Effector CD4-positive, alpha-beta T cell (primary cell): ENCODE measurements at regions not wholly inside any gene's neighbourhood (a gene's known extent, or its start where the extent isn't known, plus 50 kb on each side); places are given as distances from the start of the nearest gene placed in this dataset.
A peak's percentile ranks its signal among the peaks of the same experiment; 100 is the strongest.

ENCODE experiments used
- DNase-seq: peaks from one replicate; pipeline ENCODE4 v3.0.0-alpha.2; 2020

- DNase-seq, result no peak
Observed at GRCh38 chr6:210778-211374, 81.4 kb upstream of the DUSP22 start.

- DNase-seq, result no peak
Observed at GRCh38 chr6:211871-212497, 80.3 kb upstream of the DUSP22 start.

GRCh38 chr6:213284-213683 lies 79.0 kb upstream of the DUSP22 start:
- DNase-seq, result no peak

GRCh38 chr6:214428-214827 lies 77.9 kb upstream of the DUSP22 start:
- no peak for DNase-seq

- DNase-seq, result peak; percentile 23
Observed at GRCh38 chr6:215335-216034, 76.8 kb upstream of the DUSP22 start.

- DNase-seq, result no peak
Observed at GRCh38 chr6:217048-217659, 75.1 kb upstream of the DUSP22 start.

- no peak for DNase-seq
Observed at GRCh38 chr6:218153-219018, 73.9 kb upstream of the DUSP22 start.

GRCh38 chr6:219019-219570 lies 73.2 kb upstream of the DUSP22 start:
- DNase-seq, result no peak

- no peak for DNase-seq
Observed at GRCh38 chr6:219641-220198, 72.6 kb upstream of the DUSP22 start.

- DNase-seq, result no peak
Observed at GRCh38 chr6:220312-220711, 72.0 kb upstream of the DUSP22 start.

GRCh38 chr6:220721-221475 lies 71.4 kb upstream of the DUSP22 start:
- DNase-seq, result no peak

- no peak for DNase-seq
Observed at GRCh38 chr6:221531-222349, 70.5 kb upstream of the DUSP22 start.

- DNase-seq, result no peak
Observed at GRCh38 chr6:222468-222867, 69.8 kb upstream of the DUSP22 start.

GRCh38 chr6:223136-223535 lies 69.2 kb upstream of the DUSP22 start:
- DNase-seq, result no peak

- no peak for DNase-seq
Observed at GRCh38 chr6:223763-224162, 68.5 kb upstream of the DUSP22 start.

- DNase-seq, result no peak
Observed at GRCh38 chr6:224350-224749, 67.9 kb upstream of the DUSP22 start.

- DNase-seq, result peak; percentile 21
Observed at GRCh38 chr6:225121-225721, 67.1 kb upstream of the DUSP22 start.

GRCh38 chr6:225907-226306 lies 66.4 kb upstream of the DUSP22 start:
- DNase-seq, result no peak

GRCh38 chr6:226516-227073 lies 65.7 kb upstream of the DUSP22 start:
- DNase-seq, result no peak
